Osteocyte (in vitro differentiated cells): ENCODE measurements at regions not wholly inside any gene's neighbourhood (a gene's known extent, or its start where the extent isn't known, plus 50 kb on each side); places are given as distances from the start of the nearest gene placed in this dataset.

Experiments used
- DNase-seq: peaks from one replicate; pipeline ENCODE4 v3.0.0; 2021; ENCODE audit warnings: mixed read lengths; ENCODE audit not compliant: unreplicated experiment; ENCODE audit errors: extremely low spot score
- H3K27ac Mint-ChIP-seq: one replicate; pipeline ENCODE4 v1.8.0; 2021; ENCODE audit warnings: mild to moderate bottlenecking, mixed read lengths; ENCODE audit not compliant: unreplicated experiment
- H3K27me3 Mint-ChIP-seq: one replicate; pipeline ENCODE4 v1.8.0; 2021; ENCODE audit warnings: mixed read lengths; ENCODE audit not compliant: unreplicated experiment
- H3K36me3 Mint-ChIP-seq: one replicate; pipeline ENCODE4 v1.8.0; 2021; ENCODE audit warnings: mixed read lengths; ENCODE audit not compliant: unreplicated experiment
- H3K4me1 Mint-ChIP-seq: one replicate; pipeline ENCODE4 v1.8.0; 2021; ENCODE audit warnings: mixed read lengths; ENCODE audit not compliant: unreplicated experiment
- H3K4me3 Mint-ChIP-seq: one replicate; pipeline ENCODE4 v1.8.0; 2021; ENCODE audit warnings: mild to moderate bottlenecking, moderate library complexity, mixed read lengths; ENCODE audit not compliant: unreplicated experiment
- H3K9me3 Mint-ChIP-seq: one replicate; pipeline ENCODE4 v1.8.0; 2021; ENCODE audit warnings: mixed read lengths; ENCODE audit not compliant: unreplicated experiment
- TF ChIP-seq, protein P1 (sequence below): fragments of 200-600 bp; sonication (generic); IDR thresholded peaks from 2 replicates; pipeline ENCODE4 v1.5.0; 2021; ENCODE audit warnings: antibody characterized with exemption, mild to moderate bottlenecking, moderate library complexity

DNA sequence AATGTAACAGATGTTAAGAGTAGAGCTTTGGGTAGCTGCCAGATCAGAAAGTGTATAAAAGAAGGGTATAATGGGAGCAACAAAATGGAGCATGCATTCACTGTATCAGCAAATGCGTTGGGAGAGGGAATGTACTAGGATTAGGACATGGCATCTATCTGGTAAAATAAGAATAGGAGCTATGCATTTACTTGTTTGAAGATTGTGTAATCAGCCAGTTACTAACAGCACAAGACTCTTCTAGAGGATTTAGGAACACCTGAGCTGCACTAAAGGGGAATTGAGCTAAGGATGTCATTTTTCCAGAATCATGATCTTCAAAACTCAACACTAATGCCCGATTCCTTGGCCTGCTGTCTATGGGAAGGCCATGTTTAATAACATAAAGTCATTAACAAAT is 394.2 kb upstream of the TNP1 start:
- DNase-seq = no peak
- no peaks in the 10 kb centered on the region for H3K27me3 Mint-ChIP-seq
- TF ChIP-seq, protein P1, sequence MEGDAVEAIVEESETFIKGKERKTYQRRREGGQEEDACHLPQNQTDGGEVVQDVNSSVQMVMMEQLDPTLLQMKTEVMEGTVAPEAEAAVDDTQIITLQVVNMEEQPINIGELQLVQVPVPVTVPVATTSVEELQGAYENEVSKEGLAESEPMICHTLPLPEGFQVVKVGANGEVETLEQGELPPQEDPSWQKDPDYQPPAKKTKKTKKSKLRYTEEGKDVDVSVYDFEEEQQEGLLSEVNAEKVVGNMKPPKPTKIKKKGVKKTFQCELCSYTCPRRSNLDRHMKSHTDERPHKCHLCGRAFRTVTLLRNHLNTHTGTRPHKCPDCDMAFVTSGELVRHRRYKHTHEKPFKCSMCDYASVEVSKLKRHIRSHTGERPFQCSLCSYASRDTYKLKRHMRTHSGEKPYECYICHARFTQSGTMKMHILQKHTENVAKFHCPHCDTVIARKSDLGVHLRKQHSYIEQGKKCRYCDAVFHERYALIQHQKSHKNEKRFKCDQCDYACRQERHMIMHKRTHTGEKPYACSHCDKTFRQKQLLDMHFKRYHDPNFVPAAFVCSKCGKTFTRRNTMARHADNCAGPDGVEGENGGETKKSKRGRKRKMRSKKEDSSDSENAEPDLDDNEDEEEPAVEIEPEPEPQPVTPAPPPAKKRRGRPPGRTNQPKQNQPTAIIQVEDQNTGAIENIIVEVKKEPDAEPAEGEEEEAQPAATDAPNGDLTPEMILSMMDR = no peak

GRCh38 chr2:217252181-217252580 is 392.3 kb upstream of the TNP1 start:
- Mint-ChIP-seq H3K4me1 (peaks cover 2% of the 10 kb centered on the region), H3K4me3 (no peak overlapping the region), H3K9me3 (no peaks in the 10 kb centered on the region), H3K27me3 (no peaks in the 10 kb centered on the region), H3K36me3 (no peaks in the 10 kb centered on the region), H3K27ac (no peak overlapping the region)
- TF ChIP-seq, protein P1 = no peak
- no peak for DNase-seq

More for the DNA sequence above, 394.2 kb upstream of the TNP1 start:
- Mint-ChIP-seq H3K9me3 (no peaks in the 10 kb centered on the region), H3K4me1 (no peaks in the 10 kb centered on the region), H3K4me3 (no peak overlapping the region), H3K27ac (no peak overlapping the region), H3K36me3 (no peaks in the 10 kb centered on the region)

DNA sequence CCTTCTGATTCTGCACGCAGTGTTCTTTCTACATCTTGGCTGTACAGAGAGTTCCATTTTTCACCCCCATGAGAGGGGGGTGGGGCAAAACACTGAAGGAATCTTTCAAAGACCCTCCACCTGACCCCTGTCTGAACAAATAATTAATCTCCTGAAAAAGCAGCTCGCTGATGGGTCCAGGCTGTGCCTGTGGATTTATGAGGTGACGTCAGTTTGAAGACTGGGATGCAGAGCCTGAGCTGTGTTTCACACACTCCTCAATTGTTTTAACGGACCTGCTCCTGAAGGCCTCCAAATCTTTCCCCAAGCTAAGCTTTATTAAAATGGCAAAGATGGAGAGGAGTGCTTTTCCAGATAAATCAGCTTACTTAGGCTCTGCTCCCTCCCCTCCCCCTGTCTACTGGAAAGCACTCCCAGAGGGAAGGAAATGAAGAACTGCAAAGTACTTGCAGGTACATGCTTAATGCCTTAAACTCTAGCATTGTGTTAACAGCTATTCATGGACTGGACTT is 390.2 kb upstream of the TNP1 start:
- Mint-ChIP-seq H3K27ac (no peak overlapping the region), H3K4me3 (no peak overlapping the region), H3K9me3 (no peaks in the 10 kb centered on the region), H3K4me1 (peaks cover 2% of the 10 kb centered on the region), H3K36me3 (no peaks in the 10 kb centered on the region), H3K27me3 (no peaks in the 10 kb centered on the region)
- TF ChIP-seq, protein P1 = no peak
- no peak for DNase-seq

DNA sequence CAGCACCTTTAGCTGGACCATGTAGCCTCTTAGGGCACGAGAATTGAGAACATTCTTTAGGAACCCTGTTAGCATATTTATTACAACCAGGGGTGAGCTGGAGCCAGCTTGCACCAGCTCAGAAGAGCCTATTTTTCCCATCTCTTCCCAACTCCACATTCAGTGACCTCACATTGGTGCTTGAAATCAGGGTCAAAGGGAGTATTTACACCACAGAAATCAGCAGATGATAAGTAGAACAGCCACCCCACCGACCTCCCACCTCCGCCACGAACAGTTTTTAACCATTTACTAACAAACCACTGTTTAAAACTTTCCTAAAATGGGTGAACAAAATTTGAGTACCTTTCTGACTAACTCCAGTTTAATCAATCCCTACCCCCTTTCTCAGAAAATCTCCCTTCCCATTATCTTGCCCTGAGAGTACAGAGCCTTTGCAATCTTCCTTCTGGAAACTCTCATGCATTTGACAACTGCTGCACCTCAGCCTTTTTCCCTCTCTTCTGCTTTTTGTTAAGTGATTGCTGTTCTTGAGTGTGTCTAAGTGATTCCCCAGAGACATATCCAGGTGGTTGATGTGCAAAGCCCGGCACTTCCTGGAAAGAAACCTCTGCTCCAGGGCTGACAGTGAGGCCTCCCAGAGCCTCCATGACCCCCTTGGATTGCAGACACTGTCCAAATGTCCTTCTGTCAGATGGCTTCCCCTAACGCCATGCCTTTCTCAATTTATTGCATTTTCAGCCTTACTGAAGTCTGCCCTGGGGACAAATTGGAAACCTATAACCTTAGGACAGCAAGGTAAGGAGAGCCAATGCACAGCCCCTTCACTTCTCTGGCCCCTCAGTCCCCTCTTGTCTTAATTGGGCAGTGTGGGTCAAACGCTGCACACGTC is 389.5 kb upstream of the TNP1 start:
- no peak overlapping the region for H3K4me3 Mint-ChIP-seq
- no peaks in the 10 kb centered on the region for H3K27me3 Mint-ChIP-seq

More for the DNA sequence above, 389.5 kb upstream of the TNP1 start:
- Mint-ChIP-seq H3K27ac (no peak overlapping the region), H3K4me1 (peaks cover 2% of the 10 kb centered on the region), H3K9me3 (no peaks in the 10 kb centered on the region), H3K36me3 (no peaks in the 10 kb centered on the region)
- DNase-seq = no peak
- TF ChIP-seq, protein P1 = no peak
